ENCODE measurements at regions not wholly inside any gene's neighbourhood (a gene's known extent, or its start where the extent isn't known, plus 50 kb on each side); places are given as distances from the start of the nearest gene placed in this dataset.

GRCh38 chr16:65998443-65998842 is 368.0 kb upstream of the CDH5 start:
- no peaks in the 10 kb centered on the region for H3K36me3 ChIP-seq
- no peak overlapping the region for H3K27ac ChIP-seq
- WGBS, 5 donors, result 29 to 54% (median 44%) methylated on average over 4 to 5 of the region's 5 CpGs
- intact Hi-C loops (cut with DNase I; ENCODE audit: low total_unique reads), result no loop called here
- no peak overlapping the region for H3K4me3 ChIP-seq
- DNase-seq, result no peak
- peaks cover 0 to 11% (median under 1%) of the 10 kb centered on the region in 4 donors for H3K4me1 ChIP-seq
- H3K27me3 ChIP-seq, result no peaks in the 10 kb centered on the region
- no peak for TF ChIP-seq EP300 (IDR thresholded peaks at IDR 0.05)
- TF ChIP-seq POLR2A (IDR thresholded peaks at IDR 0.05), result no peak
- no peak for TF ChIP-seq POLR2AphosphoS5 (IDR thresholded peaks at IDR 0.05)
- no peak for TF ChIP-seq CTCF (IDR thresholded peaks at IDR 0.05)
- no peaks in the 10 kb centered on the region for H3K9me3 ChIP-seq

GRCh38 chr16:65994291-65994690 is 372.2 kb upstream of the CDH5 start:
- no peak for DNase-seq
- Histone ChIP-seq H3K27me3 (no peaks in the 10 kb centered on the region), H3K4me3 (no peak overlapping the region), H3K9me3 (no peaks in the 10 kb centered on the region), H3K4me1 (peaks cover 0 to 12% (median 0%) of the 10 kb centered on the region in 4 donors), H3K27ac (no peak overlapping the region), H3K36me3 (no peaks in the 10 kb centered on the region)
- 41 to 92% (median 73%) methylated on average over 2 of the region's 2 CpGs for WGBS, 5 donors
- intact Hi-C loops (cut with DNase I; ENCODE audit: low total_unique reads), result no loop called here
- TF ChIP-seq POLR2A (IDR thresholded peaks at IDR 0.05) (no peak), EP300 (IDR thresholded peaks at IDR 0.05) (no peak), POLR2AphosphoS5 (IDR thresholded peaks at IDR 0.05) (no peak), CTCF (IDR thresholded peaks at IDR 0.05) (no peak)

- intact Hi-C loops (cut with DNase I; ENCODE audit: low total_unique reads), result no loop called here
- 47 to 63% (median 59%) methylated on average over 1 of the region's 1 CpG for WGBS, 5 donors
- no peak for DNase-seq
- H3K4me1 ChIP-seq, result peaks cover 0 to 18% (median 0%) of the 10 kb centered on the region in 4 donors
- H3K27ac ChIP-seq, result no peak overlapping the region
- H3K27me3 ChIP-seq, result no peaks in the 10 kb centered on the region
- no peaks in the 10 kb centered on the region for H3K36me3 ChIP-seq
- H3K4me3 ChIP-seq, result no peak overlapping the region
- no peaks in the 10 kb centered on the region for H3K9me3 ChIP-seq
- TF ChIP-seq EP300 (IDR thresholded peaks at IDR 0.05) (no peak), POLR2A (IDR thresholded peaks at IDR 0.05) (no peak), CTCF (IDR thresholded peaks at IDR 0.05) (no peak), POLR2AphosphoS5 (IDR thresholded peaks at IDR 0.05) (no peak)
Measured at GRCh38 chr16:65991149-65991701, 375.3 kb upstream of the CDH5 start.

- TF ChIP-seq POLR2AphosphoS5 (IDR thresholded peaks at IDR 0.05) (no peak), CTCF (IDR thresholded peaks at IDR 0.05) (no peak), EP300 (IDR thresholded peaks at IDR 0.05) (no peak), POLR2A (IDR thresholded peaks at IDR 0.05) (no peak)
- H3K27me3 ChIP-seq, result no peaks in the 10 kb centered on the region
- no peak for DNase-seq
- H3K4me1 ChIP-seq, result peaks cover 0 to 18% (median 0%) of the 10 kb centered on the region in 4 donors
- intact Hi-C loops (cut with DNase I; ENCODE audit: low total_unique reads), result no loop called here
- WGBS, 5 donors, result 49 to 60% (median 56%) methylated on average over 5 of the region's 5 CpGs
- no peak overlapping the region for H3K27ac ChIP-seq
- H3K4me3 ChIP-seq, result no peak overlapping the region
- H3K9me3 ChIP-seq, result no peaks in the 10 kb centered on the region
- H3K36me3 ChIP-seq, result no peaks in the 10 kb centered on the region
Measured at GRCh38 chr16:65989861-65990604, 376.5 kb upstream of the CDH5 start.
